NCI-H2196 treated with DMSO at 0.1 percent for 48 hours (cell line): ENCODE measurements at regions not wholly inside any gene's neighbourhood (a gene's known extent, or its start where the extent isn't known, plus 50 kb on each side); places are given as distances from the start of the nearest gene placed in this dataset.

Source experiments
- DNase-seq: peaks from one replicate; lab custom pipeline; 2025; ENCODE audit not compliant: unreplicated experiment; lab: John Stamatoyannopoulos, UW

GRCh38 chr11:120034176-120034875 lies 103.6 kb downstream of the TRIM29 start:
- no peak for DNase-seq

GRCh38 chr11:120032766-120033390 lies 105.0 kb downstream of the TRIM29 start:
- no peak for DNase-seq

GRCh38 chr11:120031612-120032600 lies 106.0 kb downstream of the TRIM29 start:
- DNase-seq = no peak

- DNase-seq = no peak
These were observed 106.8 kb downstream of the TRIM29 start for GRCh38 chr11:120031156-120031555.

- no peak for DNase-seq
These were observed 107.5 kb downstream of the TRIM29 start for GRCh38 chr11:120030411-120030810.

- DNase-seq = no peak
These were observed 108.6 kb downstream of the TRIM29 start for GRCh38 chr11:120029321-120029720.

GRCh38 chr11:120028897-120029258 lies 109.0 kb downstream of the TRIM29 start:
- DNase-seq = no peak

GRCh38 chr11:120028181-120028896 lies 109.6 kb downstream of the TRIM29 start:
- DNase-seq = no peak

GRCh38 chr11:120027546-120028180 lies 110.2 kb downstream of the TRIM29 start:
- DNase-seq = no peak

- DNase-seq = no peak
These were observed 112.1 kb downstream of the TRIM29 start for GRCh38 chr11:120025606-120026335.

- DNase-seq = no peak
These were observed 113.3 kb downstream of the TRIM29 start for GRCh38 chr11:120024586-120024985.

- no peak for DNase-seq
These were observed 113.9 kb downstream of the TRIM29 start for GRCh38 chr11:120024046-120024445.

GRCh38 chr11:120023551-120023950 lies 114.4 kb downstream of the TRIM29 start:
- DNase-seq = no peak

- no peak for DNase-seq
These were observed 114.8 kb downstream of the TRIM29 start for GRCh38 chr11:120023120-120023519.

- no peak for DNase-seq
These were observed 115.3 kb downstream of the TRIM29 start for GRCh38 chr11:120022617-120023016.

- no peak for DNase-seq
These were observed 115.9 kb downstream of the TRIM29 start for GRCh38 chr11:120021978-120022377.

GRCh38 chr11:120021391-120021953 lies 116.4 kb downstream of the TRIM29 start:
- no peak for DNase-seq

- no peak for DNase-seq
These were observed 116.9 kb downstream of the TRIM29 start for GRCh38 chr11:120020981-120021380.

GRCh38 chr11:120020486-120020885 lies 117.4 kb downstream of the TRIM29 start:
- DNase-seq = no peak

- no peak for DNase-seq
These were observed 118.7 kb downstream of the TRIM29 start for GRCh38 chr11:120019191-120019590.
